ENCODE measurements at regions not wholly inside any gene's neighbourhood (a gene's known extent, or its start where the extent isn't known, plus 50 kb on each side); places are given as distances from the start of the nearest gene placed in this dataset.

DNA sequence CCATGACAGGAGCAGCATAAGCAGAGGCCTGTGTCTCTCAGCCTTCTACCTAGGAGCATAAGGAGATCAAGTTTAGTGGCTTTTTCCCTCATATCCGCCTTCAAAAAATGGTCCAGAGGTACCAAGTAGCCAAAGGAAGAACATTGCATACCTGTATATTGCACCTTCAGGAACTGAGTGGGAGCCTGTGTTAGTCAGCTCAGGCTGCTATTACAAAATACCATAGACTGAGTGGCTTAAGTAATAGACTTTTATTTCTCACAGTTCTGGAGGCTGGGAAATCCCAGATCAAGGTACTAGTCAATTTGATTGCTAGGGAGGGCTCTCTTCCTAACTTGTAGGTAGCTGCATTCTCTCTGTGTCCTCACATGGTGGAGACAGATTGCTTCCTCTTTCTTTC, 597.4 kb upstream of the PTGER4 start:
- DNase-seq (no peak), ATAC-seq (replicated peaks in 1 of 4) (no peak)
- no CpG with 5 or more reads among the region's 1 CpG for WGBS (ENCODE audit: insufficient coverage)
- no peak overlapping the region for H3K4me3 ChIP-seq (ENCODE audit: control insufficient read depth in 1 of 2, extremely low read depth in 1 of 2, low read length in 1 of 2)
- no peaks in the 10 kb centered on the region for H3K36me3 ChIP-seq (ENCODE audit: control insufficient read depth in 2 of 2, extremely low read depth in 1 of 2, insufficient read depth in 1 of 2, low read length in 1 of 2)
- no peaks in the 10 kb centered on the region for H3K27me3 ChIP-seq (replicated peaks in 1 of 2; ENCODE audit: control insufficient read depth in 2 of 2, extremely low read depth in 1 of 2, insufficient read depth in 2 of 2, low read length in 1 of 2)
- CTCF ChIA-PET, result interaction anchor here in 1 of 2 donors (0.6 kb wide), 1 partner anchor 443 kb away, joined by 3 read pairs; no protein-coding TSS in a partner anchor
- Mint-ChIP-seq H3K27me3 (peaks cover 0 to 7% of the 10 kb centered on the region in 2 donors), H3K4me3 (no peak overlapping the region), H3K9me3 (no peaks in the 10 kb centered on the region), H3K4me1 (no peaks in the 10 kb centered on the region), H3K27ac (no peak overlapping the region), H3K36me3 (no peaks in the 10 kb centered on the region)
- POLR2A ChIA-PET, result no interaction called here
- no peaks in the 10 kb centered on the region for H3K4me1 ChIP-seq (ENCODE audit: control insufficient read depth in 1 of 2, extremely low read depth in 1 of 2, insufficient read depth in 2 of 2, low read length in 2 of 2)
- no peaks in the 10 kb centered on the region for H3K9me3 ChIP-seq
- H3K27ac ChIP-seq (ENCODE audit: low read length), result no peak overlapping the region

DNA sequence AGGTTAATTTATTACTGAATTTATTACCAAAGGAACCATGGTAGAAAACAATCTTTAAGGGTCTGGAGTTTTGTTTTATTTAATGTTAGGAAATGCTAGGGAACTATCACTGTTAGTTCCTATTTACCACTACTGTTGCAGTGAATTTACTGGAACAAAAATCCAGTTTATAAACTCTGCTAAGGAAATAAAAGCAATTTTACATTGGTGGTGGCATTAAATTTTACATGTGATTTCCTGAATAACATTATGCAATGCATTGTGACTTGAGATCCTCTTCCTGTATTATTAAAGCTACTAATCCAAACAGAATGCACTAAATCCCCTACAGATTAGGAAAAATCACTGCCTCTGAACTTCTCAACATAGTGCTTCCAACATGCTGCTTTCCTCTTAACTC, 599.5 kb upstream of the PTGER4 start:
- ATAC-seq (replicated peaks in 1 of 4) (no peak), DNase-seq (no peak)
- Mint-ChIP-seq H3K9me3 (no peaks in the 10 kb centered on the region), H3K4me1 (no peaks in the 10 kb centered on the region), H3K36me3 (no peaks in the 10 kb centered on the region), H3K27ac (no peak overlapping the region), H3K27me3 (peaks cover 0 to 7% of the 10 kb centered on the region in 2 donors), H3K4me3 (no peak overlapping the region)
- H3K9me3 ChIP-seq, result no peaks in the 10 kb centered on the region
- no peak overlapping the region for H3K4me3 ChIP-seq (ENCODE audit: control insufficient read depth in 1 of 2, extremely low read depth in 1 of 2, low read length in 1 of 2)
- no peaks in the 10 kb centered on the region for H3K27me3 ChIP-seq (replicated peaks in 1 of 2; ENCODE audit: control insufficient read depth in 2 of 2, extremely low read depth in 1 of 2, insufficient read depth in 2 of 2, low read length in 1 of 2)
- H3K36me3 ChIP-seq (ENCODE audit: control insufficient read depth in 2 of 2, extremely low read depth in 1 of 2, insufficient read depth in 1 of 2, low read length in 1 of 2), result no peaks in the 10 kb centered on the region
- H3K27ac ChIP-seq (ENCODE audit: low read length), result no peak overlapping the region
- H3K4me1 ChIP-seq (ENCODE audit: control insufficient read depth in 1 of 2, extremely low read depth in 1 of 2, insufficient read depth in 2 of 2, low read length in 2 of 2), result no peaks in the 10 kb centered on the region
- ChIA-PET CTCF (no interaction called here), POLR2A (no interaction called here)

DNA sequence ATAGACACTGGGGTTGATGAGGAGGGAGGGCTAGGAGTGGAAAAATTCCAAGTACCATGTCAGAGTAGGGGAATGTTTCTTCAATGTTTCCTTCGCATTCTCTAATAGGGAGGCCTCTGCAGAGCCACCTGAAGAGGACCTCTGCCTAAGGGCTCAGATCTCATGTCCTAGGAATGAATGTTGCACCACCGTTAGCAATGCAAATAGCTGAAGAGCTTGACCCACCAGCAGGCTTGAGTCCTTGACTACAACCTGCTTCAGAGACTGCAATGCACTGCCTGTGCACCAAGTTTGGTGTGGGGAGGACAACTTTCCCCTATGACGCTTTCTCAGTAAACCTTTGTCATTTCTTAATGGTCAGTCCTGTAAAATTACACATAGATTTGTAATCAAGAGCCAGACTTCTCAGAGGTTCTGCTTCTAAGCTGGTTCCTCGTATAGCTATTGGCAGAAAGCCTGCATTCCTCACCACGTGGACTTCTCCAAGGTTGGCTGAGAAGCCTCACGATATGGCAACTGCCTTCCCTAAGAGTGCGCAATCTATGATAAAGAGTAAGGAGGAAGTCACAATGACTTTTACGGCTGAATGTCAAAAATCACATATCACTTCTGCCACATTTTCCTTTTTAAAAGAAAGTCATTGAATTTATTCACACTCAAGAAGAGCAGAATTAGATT, 600.7 kb upstream of the PTGER4 start:
- CTCF ChIA-PET, result interaction anchor here in 1 of 2 donors (0.5 kb wide), 1 partner anchor 424 kb away, joined by 4 read pairs; no protein-coding TSS in a partner anchor
- no peak overlapping the region for H3K27ac Mint-ChIP-seq
- H3K4me1 Mint-ChIP-seq, result no peaks in the 10 kb centered on the region
- no peaks in the 10 kb centered on the region for H3K36me3 ChIP-seq (ENCODE audit: control insufficient read depth in 2 of 2, extremely low read depth in 1 of 2, insufficient read depth in 1 of 2, low read length in 1 of 2)
- H3K4me3 ChIP-seq (ENCODE audit: control insufficient read depth in 1 of 2, extremely low read depth in 1 of 2, low read length in 1 of 2), result no peak overlapping the region
- no peaks in the 10 kb centered on the region for H3K9me3 Mint-ChIP-seq
- peaks cover 0 to 7% of the 10 kb centered on the region in 2 donors for H3K27me3 Mint-ChIP-seq
- H3K36me3 Mint-ChIP-seq, result no peaks in the 10 kb centered on the region
- ATAC-seq (replicated peaks in 1 of 4) (no peak), DNase-seq (no peak)
- no peaks in the 10 kb centered on the region for H3K27me3 ChIP-seq (replicated peaks in 1 of 2; ENCODE audit: control insufficient read depth in 2 of 2, extremely low read depth in 1 of 2, insufficient read depth in 2 of 2, low read length in 1 of 2)
- no peaks in the 10 kb centered on the region for H3K4me1 ChIP-seq (ENCODE audit: control insufficient read depth in 1 of 2, extremely low read depth in 1 of 2, insufficient read depth in 2 of 2, low read length in 2 of 2)
- H3K9me3 ChIP-seq, result no peaks in the 10 kb centered on the region
- H3K27ac ChIP-seq (ENCODE audit: low read length), result no peak overlapping the region
- WGBS (ENCODE audit: insufficient coverage), result 100% methylated on average over 2 of the region's 8 CpGs
- H3K4me3 Mint-ChIP-seq, result no peak overlapping the region
- POLR2A ChIA-PET, result no interaction called here

GRCh38 chr5:40074826-40075225, 604.9 kb upstream of the PTGER4 start:
- Histone ChIP-seq H3K36me3 (ENCODE audit: control insufficient read depth in 2 of 2, extremely low read depth in 1 of 2, insufficient read depth in 1 of 2, low read length in 1 of 2) (no peaks in the 10 kb centered on the region), H3K27me3 (replicated peaks in 1 of 2; ENCODE audit: control insufficient read depth in 2 of 2, extremely low read depth in 1 of 2, insufficient read depth in 2 of 2, low read length in 1 of 2) (no peaks in the 10 kb centered on the region), H3K4me1 (ENCODE audit: control insufficient read depth in 1 of 2, extremely low read depth in 1 of 2, insufficient read depth in 2 of 2, low read length in 2 of 2) (no peaks in the 10 kb centered on the region), H3K27ac (ENCODE audit: low read length) (no peak overlapping the region), H3K4me3 (ENCODE audit: control insufficient read depth in 1 of 2, extremely low read depth in 1 of 2, low read length in 1 of 2) (no peak overlapping the region), H3K9me3 (no peaks in the 10 kb centered on the region)
- Mint-ChIP-seq H3K36me3 (no peaks in the 10 kb centered on the region), H3K27ac (no peak overlapping the region), H3K27me3 (peaks cover 0 to 7% of the 10 kb centered on the region in 2 donors), H3K9me3 (no peaks in the 10 kb centered on the region), H3K4me3 (no peak overlapping the region), H3K4me1 (no peaks in the 10 kb centered on the region)
- ChIA-PET CTCF (no interaction called here), POLR2A (no interaction called here)
- no CpG with 5 or more reads among the region's 1 CpG for WGBS (ENCODE audit: insufficient coverage)
- DNase-seq (no peak), ATAC-seq (replicated peaks in 1 of 4) (no peak)

DNA sequence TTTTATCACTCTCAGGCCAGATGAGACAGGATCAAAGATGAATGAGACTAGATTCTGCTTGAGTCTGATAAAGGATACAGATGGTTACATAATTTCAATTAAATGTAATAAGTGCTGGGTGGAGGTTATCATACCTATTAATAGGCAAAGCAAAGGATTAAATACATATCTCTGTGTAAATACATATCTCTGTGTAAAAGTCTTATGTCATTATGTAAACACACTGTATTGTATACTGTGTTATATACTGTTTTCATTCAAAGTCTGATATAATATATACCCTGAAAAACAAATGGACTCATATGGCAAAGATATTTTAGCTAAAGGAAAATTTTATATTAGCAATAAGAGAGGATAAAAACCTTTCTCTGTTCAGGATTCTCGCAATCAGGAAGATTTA, 605.8 kb upstream of the PTGER4 start:
- Mint-ChIP-seq H3K27ac (no peak overlapping the region), H3K9me3 (no peaks in the 10 kb centered on the region), H3K4me1 (no peaks in the 10 kb centered on the region), H3K27me3 (peaks cover 0 to 7% of the 10 kb centered on the region in 2 donors), H3K4me3 (no peak overlapping the region), H3K36me3 (no peaks in the 10 kb centered on the region)
- H3K27me3 ChIP-seq (replicated peaks in 1 of 2; ENCODE audit: control insufficient read depth in 2 of 2, extremely low read depth in 1 of 2, insufficient read depth in 2 of 2, low read length in 1 of 2), result no peaks in the 10 kb centered on the region
- H3K27ac ChIP-seq (ENCODE audit: low read length), result no peak overlapping the region
- ChIA-PET POLR2A (no interaction called here), CTCF (no interaction called here)
- no peak for ATAC-seq (replicated peaks in 1 of 4)
- no peak overlapping the region for H3K4me3 ChIP-seq (ENCODE audit: control insufficient read depth in 1 of 2, extremely low read depth in 1 of 2, low read length in 1 of 2)
- H3K36me3 ChIP-seq (ENCODE audit: control insufficient read depth in 2 of 2, extremely low read depth in 1 of 2, insufficient read depth in 1 of 2, low read length in 1 of 2), result no peaks in the 10 kb centered on the region
- no peaks in the 10 kb centered on the region for H3K4me1 ChIP-seq (ENCODE audit: control insufficient read depth in 1 of 2, extremely low read depth in 1 of 2, insufficient read depth in 2 of 2, low read length in 2 of 2)
- DNase-seq, result no peak
- no peaks in the 10 kb centered on the region for H3K9me3 ChIP-seq
- no CpG with 5 or more reads among the region's 1 CpG for WGBS (ENCODE audit: insufficient coverage)

DNA sequence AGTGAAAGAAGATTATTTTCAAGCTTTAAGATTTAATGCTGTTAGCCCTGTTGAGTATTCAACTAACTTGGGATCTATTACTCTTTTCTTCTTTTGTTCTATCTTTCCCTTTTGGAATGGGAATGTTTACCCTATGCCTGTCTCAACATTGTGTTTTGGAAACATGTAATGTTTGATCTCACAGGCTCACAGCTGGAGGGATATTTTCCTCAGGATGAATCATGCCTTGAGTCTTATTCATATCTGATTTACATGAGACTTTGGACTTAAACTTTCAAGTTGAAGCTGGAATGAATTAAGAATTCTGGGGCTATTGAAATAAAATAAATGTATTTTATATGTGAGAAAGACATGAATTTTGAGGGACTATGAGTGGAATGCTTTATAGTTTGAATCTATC, 607.8 kb upstream of the PTGER4 start:
- Mint-ChIP-seq H3K4me3 (no peak overlapping the region), H3K27ac (no peak overlapping the region), H3K9me3 (no peaks in the 10 kb centered on the region), H3K27me3 (peaks cover 0 to 7% of the 10 kb centered on the region in 2 donors), H3K36me3 (no peaks in the 10 kb centered on the region), H3K4me1 (no peaks in the 10 kb centered on the region)
- Histone ChIP-seq H3K4me3 (ENCODE audit: control insufficient read depth in 1 of 2, extremely low read depth in 1 of 2, low read length in 1 of 2) (no peak overlapping the region), H3K9me3 (no peaks in the 10 kb centered on the region), H3K27me3 (replicated peaks in 1 of 2; ENCODE audit: control insufficient read depth in 2 of 2, extremely low read depth in 1 of 2, insufficient read depth in 2 of 2, low read length in 1 of 2) (no peaks in the 10 kb centered on the region), H3K36me3 (ENCODE audit: control insufficient read depth in 2 of 2, extremely low read depth in 1 of 2, insufficient read depth in 1 of 2, low read length in 1 of 2) (no peaks in the 10 kb centered on the region), H3K4me1 (ENCODE audit: control insufficient read depth in 1 of 2, extremely low read depth in 1 of 2, insufficient read depth in 2 of 2, low read length in 2 of 2) (no peaks in the 10 kb centered on the region), H3K27ac (ENCODE audit: low read length) (no peak overlapping the region)
- CTCF ChIA-PET, result no interaction called here
- no peak for DNase-seq
- POLR2A ChIA-PET, result no interaction called here
- no peak for ATAC-seq (replicated peaks in 1 of 4)

- peaks cover 0 to 8% of the 10 kb centered on the region in 2 donors for H3K27me3 Mint-ChIP-seq
- WGBS (ENCODE audit: insufficient coverage), result 93% methylated on average over 21 of the region's 22 CpGs
Observed at GRCh38 chr5:40066616-40067015, 613.1 kb upstream of the PTGER4 start.

More at GRCh38 chr5:40066616-40067015, 613.1 kb upstream of the PTGER4 start:
- ATAC-seq (replicated peaks in 1 of 4), result no peak
- Mint-ChIP-seq H3K27ac (no peak overlapping the region), H3K36me3 (no peaks in the 10 kb centered on the region), H3K4me1 (no peaks in the 10 kb centered on the region), H3K4me3 (no peak overlapping the region), H3K9me3 (no peaks in the 10 kb centered on the region)
- H3K9me3 ChIP-seq, result no peaks in the 10 kb centered on the region
- H3K36me3 ChIP-seq (ENCODE audit: control insufficient read depth in 2 of 2, extremely low read depth in 1 of 2, insufficient read depth in 1 of 2, low read length in 1 of 2), result no peaks in the 10 kb centered on the region
- H3K4me1 ChIP-seq (ENCODE audit: control insufficient read depth in 1 of 2, extremely low read depth in 1 of 2, insufficient read depth in 2 of 2, low read length in 2 of 2), result no peaks in the 10 kb centered on the region
- H3K27me3 ChIP-seq (replicated peaks in 1 of 2; ENCODE audit: control insufficient read depth in 2 of 2, extremely low read depth in 1 of 2, insufficient read depth in 2 of 2, low read length in 1 of 2), result peaks cover 0 to 4% of the 10 kb centered on the region in 2 experiments
- no peak overlapping the region for H3K27ac ChIP-seq (ENCODE audit: low read length)
- POLR2A ChIA-PET, result interaction anchor here in 1 of 2 donors (0.6 to 1.0 kb wide), 2 partner anchors 691 to 1663 kb away, joined by 3 read pairs; no protein-coding TSS in a partner anchor
- H3K4me3 ChIP-seq (ENCODE audit: control insufficient read depth in 1 of 2, extremely low read depth in 1 of 2, low read length in 1 of 2), result no peak overlapping the region
- CTCF ChIA-PET, result no interaction called here
- DNase-seq, result no peak

All from T-cell (primary cell).